ENCODE measurements at regions not wholly inside any gene's neighbourhood (a gene's known extent, or its start where the extent isn't known, plus 50 kb on each side); places are given as distances from the start of the nearest gene placed in this dataset.

GRCh38 chr14:41549821-41550607 is 56.7 kb upstream of the LRFN5 start:
- no peak overlapping the region for H3K9ac ChIP-seq (ENCODE audit: low read length)
- H3K36me3 ChIP-seq (ENCODE audit: low read length) = no peaks in the 10 kb centered on the region
- no peak overlapping the region for H3K27ac ChIP-seq (ENCODE audit: low read depth, low read length)
- no peaks in the 10 kb centered on the region for H3K79me2 ChIP-seq (ENCODE audit: insufficient read depth, low read length)
- no peaks in the 10 kb centered on the region for H3K9me2 ChIP-seq (replicated peaks; ENCODE audit: insufficient read depth, low read length)
- H2AFZ ChIP-seq (ENCODE audit: low read depth, low read length, severe bottlenecking) = no peak overlapping the region
- no peak overlapping the region for H3K4me2 ChIP-seq (ENCODE audit: low read depth, low read length, poor library complexity, severe bottlenecking)
- TF ChIP-seq, protein P1, sequence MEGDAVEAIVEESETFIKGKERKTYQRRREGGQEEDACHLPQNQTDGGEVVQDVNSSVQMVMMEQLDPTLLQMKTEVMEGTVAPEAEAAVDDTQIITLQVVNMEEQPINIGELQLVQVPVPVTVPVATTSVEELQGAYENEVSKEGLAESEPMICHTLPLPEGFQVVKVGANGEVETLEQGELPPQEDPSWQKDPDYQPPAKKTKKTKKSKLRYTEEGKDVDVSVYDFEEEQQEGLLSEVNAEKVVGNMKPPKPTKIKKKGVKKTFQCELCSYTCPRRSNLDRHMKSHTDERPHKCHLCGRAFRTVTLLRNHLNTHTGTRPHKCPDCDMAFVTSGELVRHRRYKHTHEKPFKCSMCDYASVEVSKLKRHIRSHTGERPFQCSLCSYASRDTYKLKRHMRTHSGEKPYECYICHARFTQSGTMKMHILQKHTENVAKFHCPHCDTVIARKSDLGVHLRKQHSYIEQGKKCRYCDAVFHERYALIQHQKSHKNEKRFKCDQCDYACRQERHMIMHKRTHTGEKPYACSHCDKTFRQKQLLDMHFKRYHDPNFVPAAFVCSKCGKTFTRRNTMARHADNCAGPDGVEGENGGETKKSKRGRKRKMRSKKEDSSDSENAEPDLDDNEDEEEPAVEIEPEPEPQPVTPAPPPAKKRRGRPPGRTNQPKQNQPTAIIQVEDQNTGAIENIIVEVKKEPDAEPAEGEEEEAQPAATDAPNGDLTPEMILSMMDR (IDR thresholded peaks at IDR 0.05; ENCODE audit: insufficient read depth, low read length, poor library complexity, severe bottlenecking) = no peak
- no peak for TF ChIP-seq EZH2phosphoT487 (conservative IDR thresholded peaks at IDR 0.05; ENCODE audit: low read length)
- no peaks in the 10 kb centered on the region for H3K9me3 ChIP-seq (ENCODE audit: insufficient read depth, low read length)
- no peaks in the 10 kb centered on the region for H3K27me3 ChIP-seq (ENCODE audit: low read length)
- H3F3A ChIP-seq (ENCODE audit: insufficient read depth) = no peaks in the 10 kb centered on the region
- H4K20me1 ChIP-seq (ENCODE audit: low read depth, low read length) = no peaks in the 10 kb centered on the region
- H3K4me3 ChIP-seq (ENCODE audit: insufficient read depth, low read length, poor library complexity, severe bottlenecking) = no peak overlapping the region

DNA sequence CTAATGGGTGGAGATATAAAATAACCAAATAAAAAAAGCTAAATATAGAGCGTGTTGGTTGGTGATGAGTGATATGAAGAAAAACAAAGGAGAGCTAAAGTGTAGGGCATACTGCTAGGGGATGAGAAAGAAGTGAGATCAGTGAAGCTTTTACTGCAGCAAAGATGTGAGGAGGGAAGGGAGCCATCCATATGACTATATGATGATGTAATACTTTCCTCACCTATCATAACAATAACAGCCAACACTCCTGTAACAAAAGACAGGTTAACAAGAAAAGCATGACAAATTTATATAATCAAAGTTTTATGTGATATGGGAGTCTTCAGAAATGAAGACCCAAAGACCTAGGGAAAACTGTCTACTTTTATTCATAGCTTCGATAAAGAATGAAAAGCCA is 57.4 kb upstream of the LRFN5 start:
- Histone ChIP-seq H3K4me2 (ENCODE audit: low read depth, low read length, poor library complexity, severe bottlenecking) (no peak overlapping the region), H3K9me2 (replicated peaks; ENCODE audit: insufficient read depth, low read length) (no peaks in the 10 kb centered on the region), H3F3A (ENCODE audit: insufficient read depth) (no peaks in the 10 kb centered on the region), H3K9ac (ENCODE audit: low read length) (no peak overlapping the region), H3K4me3 (ENCODE audit: insufficient read depth, low read length, poor library complexity, severe bottlenecking) (no peak overlapping the region), H3K27ac (ENCODE audit: low read depth, low read length) (no peak overlapping the region), H3K9me3 (ENCODE audit: insufficient read depth, low read length) (no peaks in the 10 kb centered on the region), H2AFZ (ENCODE audit: low read depth, low read length, severe bottlenecking) (no peak overlapping the region), H3K27me3 (ENCODE audit: low read length) (no peaks in the 10 kb centered on the region), H4K20me1 (ENCODE audit: low read depth, low read length) (no peaks in the 10 kb centered on the region), H3K79me2 (ENCODE audit: insufficient read depth, low read length) (no peaks in the 10 kb centered on the region), H3K36me3 (ENCODE audit: low read length) (no peaks in the 10 kb centered on the region)
- no peak for TF ChIP-seq EZH2phosphoT487 (conservative IDR thresholded peaks at IDR 0.05; ENCODE audit: low read length)
- TF ChIP-seq, protein P1 (IDR thresholded peaks at IDR 0.05; ENCODE audit: insufficient read depth, low read length, poor library complexity, severe bottlenecking) = no peak

GRCh38 chr14:41548666-41549065 is 58.0 kb upstream of the LRFN5 start:
- H3K9me3 ChIP-seq (ENCODE audit: insufficient read depth, low read length) = no peaks in the 10 kb centered on the region
- H3K79me2 ChIP-seq (ENCODE audit: insufficient read depth, low read length) = no peaks in the 10 kb centered on the region
- no peak overlapping the region for H2AFZ ChIP-seq (ENCODE audit: low read depth, low read length, severe bottlenecking)
- no peaks in the 10 kb centered on the region for H3F3A ChIP-seq (ENCODE audit: insufficient read depth)
- H3K9ac ChIP-seq (ENCODE audit: low read length) = no peak overlapping the region
- TF ChIP-seq, protein P1 (IDR thresholded peaks at IDR 0.05; ENCODE audit: insufficient read depth, low read length, poor library complexity, severe bottlenecking) = no peak
- TF ChIP-seq EZH2phosphoT487 (conservative IDR thresholded peaks at IDR 0.05; ENCODE audit: low read length) = no peak
- H3K27me3 ChIP-seq (ENCODE audit: low read length) = no peaks in the 10 kb centered on the region
- no peaks in the 10 kb centered on the region for H4K20me1 ChIP-seq (ENCODE audit: low read depth, low read length)
- no peaks in the 10 kb centered on the region for H3K36me3 ChIP-seq (ENCODE audit: low read length)
- no peak overlapping the region for H3K4me2 ChIP-seq (ENCODE audit: low read depth, low read length, poor library complexity, severe bottlenecking)
- no peak overlapping the region for H3K4me3 ChIP-seq (ENCODE audit: insufficient read depth, low read length, poor library complexity, severe bottlenecking)
- H3K27ac ChIP-seq (ENCODE audit: low read depth, low read length) = no peak overlapping the region
- H3K9me2 ChIP-seq (replicated peaks; ENCODE audit: insufficient read depth, low read length) = no peaks in the 10 kb centered on the region
